PC-9 (cell line): ENCODE measurements at regions not wholly inside any gene's neighbourhood (a gene's known extent, or its start where the extent isn't known, plus 50 kb on each side); places are given as distances from the start of the nearest gene placed in this dataset.
"Not testable (repeated sequence)": the region's sequence is repeated elsewhere in the genome, so short reads cannot be mapped to it uniquely, and the experiment has no call there.

Experiments
- EZH2 ChIP-seq: fragments of 200-600 bp; sonication (generic); IDR thresholded peaks from 2 replicates; pipeline ENCODE4 v1.8.0; 2017; ENCODE audit warnings: antibody characterized with exemption, low read depth
- TF ChIP-seq, protein P1 (sequence below): fragments of 200-600 bp; sonication (generic); conservative IDR thresholded peaks from 2 replicates; pipeline ENCODE4 v1.6.1; 2017; ENCODE audit warnings: mixed run types, antibody characterized with exemption, mild to moderate bottlenecking, moderate library complexity

DNA sequence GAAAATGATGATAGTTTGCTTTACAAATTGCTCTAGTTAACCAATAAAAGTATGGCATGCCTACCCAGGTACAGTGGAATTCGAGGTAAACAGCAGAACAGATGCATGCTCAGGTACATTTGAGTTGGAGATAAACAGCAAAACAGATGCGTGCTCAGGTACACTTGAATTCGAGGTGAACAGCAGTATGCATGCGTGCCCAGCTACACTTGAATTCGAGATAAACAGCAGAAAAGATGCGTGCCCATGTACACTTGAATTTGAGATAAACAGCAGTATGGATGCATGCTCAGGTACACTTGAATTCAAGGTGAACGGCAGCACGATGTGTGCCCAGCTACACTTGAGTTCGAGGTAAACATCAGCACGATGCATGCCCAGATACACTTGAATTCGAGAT, 155.2 kb upstream of the TPTE start:
- TF ChIP-seq, protein P1, sequence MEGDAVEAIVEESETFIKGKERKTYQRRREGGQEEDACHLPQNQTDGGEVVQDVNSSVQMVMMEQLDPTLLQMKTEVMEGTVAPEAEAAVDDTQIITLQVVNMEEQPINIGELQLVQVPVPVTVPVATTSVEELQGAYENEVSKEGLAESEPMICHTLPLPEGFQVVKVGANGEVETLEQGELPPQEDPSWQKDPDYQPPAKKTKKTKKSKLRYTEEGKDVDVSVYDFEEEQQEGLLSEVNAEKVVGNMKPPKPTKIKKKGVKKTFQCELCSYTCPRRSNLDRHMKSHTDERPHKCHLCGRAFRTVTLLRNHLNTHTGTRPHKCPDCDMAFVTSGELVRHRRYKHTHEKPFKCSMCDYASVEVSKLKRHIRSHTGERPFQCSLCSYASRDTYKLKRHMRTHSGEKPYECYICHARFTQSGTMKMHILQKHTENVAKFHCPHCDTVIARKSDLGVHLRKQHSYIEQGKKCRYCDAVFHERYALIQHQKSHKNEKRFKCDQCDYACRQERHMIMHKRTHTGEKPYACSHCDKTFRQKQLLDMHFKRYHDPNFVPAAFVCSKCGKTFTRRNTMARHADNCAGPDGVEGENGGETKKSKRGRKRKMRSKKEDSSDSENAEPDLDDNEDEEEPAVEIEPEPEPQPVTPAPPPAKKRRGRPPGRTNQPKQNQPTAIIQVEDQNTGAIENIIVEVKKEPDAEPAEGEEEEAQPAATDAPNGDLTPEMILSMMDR: not testable (repeated sequence)
- TF ChIP-seq EZH2: not testable (repeated sequence)
